ENCODE measurements at regions not wholly inside any gene's neighbourhood (a gene's known extent, or its start where the extent isn't known, plus 50 kb on each side); places are given as distances from the start of the nearest gene placed in this dataset.

- TF ChIP-seq TAF1 (IDR thresholded peaks at IDR 0.05; ENCODE audit: borderline replicate concordance, insufficient read depth, low read length) = no peak
- no peak for TF ChIP-seq SIN3A (IDR thresholded peaks at IDR 0.05; ENCODE audit: borderline replicate concordance, insufficient read depth, low read length)
- no peak for TF ChIP-seq REST (IDR thresholded peaks at IDR 0.05; ENCODE audit: insufficient read depth in 1 of 2, low read depth in 2 of 2, low read length in 2 of 2)
- TF ChIP-seq POLR2AphosphoS5 (IDR thresholded peaks at IDR 0.05; ENCODE audit: low read depth, low read length) = no peak
- no peak for TF ChIP-seq FOXP2 (optimal IDR thresholded peaks at IDR 0.05; ENCODE audit: borderline replicate concordance, extremely low read depth, extremely low read length, insufficient read depth)
These were observed 165.9 kb upstream of the MEX3C start for GRCh38 chr18:51363384-51363783.

GRCh38 chr18:51370996-51371395, 173.5 kb upstream of the MEX3C start:
- TF ChIP-seq POLR2AphosphoS5 (IDR thresholded peaks at IDR 0.05; ENCODE audit: low read depth, low read length) (no peak), TAF1 (IDR thresholded peaks at IDR 0.05; ENCODE audit: borderline replicate concordance, insufficient read depth, low read length) (no peak), REST (IDR thresholded peaks at IDR 0.05; ENCODE audit: insufficient read depth in 1 of 2, low read depth in 2 of 2, low read length in 2 of 2) (no peak), FOXP2 (optimal IDR thresholded peaks at IDR 0.05; ENCODE audit: borderline replicate concordance, extremely low read depth, extremely low read length, insufficient read depth) (no peak), SIN3A (IDR thresholded peaks at IDR 0.05; ENCODE audit: borderline replicate concordance, insufficient read depth, low read length) (no peak)

- TF ChIP-seq POLR2AphosphoS5 (IDR thresholded peaks at IDR 0.05; ENCODE audit: low read depth, low read length) (no peak), FOXP2 (optimal IDR thresholded peaks at IDR 0.05; ENCODE audit: borderline replicate concordance, extremely low read depth, extremely low read length, insufficient read depth) (no peak), TAF1 (IDR thresholded peaks at IDR 0.05; ENCODE audit: borderline replicate concordance, insufficient read depth, low read length) (no peak), REST (IDR thresholded peaks at IDR 0.05; ENCODE audit: insufficient read depth in 1 of 2, low read depth in 2 of 2, low read length in 2 of 2) (no peak), SIN3A (IDR thresholded peaks at IDR 0.05; ENCODE audit: borderline replicate concordance, insufficient read depth, low read length) (no peak)
These were observed 174.4 kb upstream of the MEX3C start for GRCh38 chr18:51371929-51372328.

- TF ChIP-seq REST (IDR thresholded peaks at IDR 0.05; ENCODE audit: insufficient read depth in 1 of 2, low read depth in 2 of 2, low read length in 2 of 2) (no peak), FOXP2 (optimal IDR thresholded peaks at IDR 0.05; ENCODE audit: borderline replicate concordance, extremely low read depth, extremely low read length, insufficient read depth) (no peak), TAF1 (IDR thresholded peaks at IDR 0.05; ENCODE audit: borderline replicate concordance, insufficient read depth, low read length) (no peak), POLR2AphosphoS5 (IDR thresholded peaks at IDR 0.05; ENCODE audit: low read depth, low read length) (no peak), SIN3A (IDR thresholded peaks at IDR 0.05; ENCODE audit: borderline replicate concordance, insufficient read depth, low read length) (no peak)
These were observed 184.6 kb upstream of the MEX3C start for GRCh38 chr18:51382081-51382480.

GRCh38 chr18:51383116-51383515, 185.6 kb upstream of the MEX3C start:
- TF ChIP-seq SIN3A (IDR thresholded peaks at IDR 0.05; ENCODE audit: borderline replicate concordance, insufficient read depth, low read length) (no peak), FOXP2 (optimal IDR thresholded peaks at IDR 0.05; ENCODE audit: borderline replicate concordance, extremely low read depth, extremely low read length, insufficient read depth) (no peak), TAF1 (IDR thresholded peaks at IDR 0.05; ENCODE audit: borderline replicate concordance, insufficient read depth, low read length) (no peak), REST (IDR thresholded peaks at IDR 0.05; ENCODE audit: insufficient read depth in 1 of 2, low read depth in 2 of 2, low read length in 2 of 2) (no peak), POLR2AphosphoS5 (IDR thresholded peaks at IDR 0.05; ENCODE audit: low read depth, low read length) (no peak)

Measured in PFSK-1 (cell line).